PC-9 (cell line): ENCODE measurements at regions not wholly inside any gene's neighbourhood (a gene's known extent, or its start where the extent isn't known, plus 50 kb on each side); places are given as distances from the start of the nearest gene placed in this dataset.

Experiments
- BruUV-seq: library from RNA; stranded (reverse); fragments of 400-500 nt; replicated peaks from 2 replicates; lab custom pipeline; 2021; lab: Mats Ljungman, UMichigan
- CTCF ChIA-PET: fragments of 300-600 bp; sonication (Branson Sonifier 250); formaldehyde crosslinking; loops from one replicate; lab custom pipeline; 2022; ENCODE audit warnings: antibody characterized with exemption; lab: Charles Lee
- POLR2A ChIA-PET: fragments of 300-600 bp; sonication (Branson Sonifier 250); formaldehyde crosslinking; loops from one replicate; lab custom pipeline; 2022; ENCODE audit warnings: antibody characterized with exemption; ENCODE audit not compliant: unreplicated experiment; lab: Charles Lee
- DNase-seq, 2 experiments: peaks; one replicate each; pipeline versions ENCODE4 v3.0.0 to v3.0.0-alpha.2; 2015 to 2022; ENCODE audit warnings: mixed read lengths in 1 of 2
- H2AFZ ChIP-seq: fragments of 200-600 bp; sonication (generic); 2 replicates; pipeline ENCODE4 v1.8.1; 2017; ENCODE audit warnings: antibody characterized with exemption
- H3F3A ChIP-seq: fragments of 200-600 bp; sonication (generic); 2 replicates; pipeline ENCODE4 v1.8.1; 2017; ENCODE audit warnings: antibody characterized with exemption, mild to moderate bottlenecking, low read depth; ENCODE audit not compliant: insufficient read depth
- H3K27ac ChIP-seq: fragments of 200-600 bp; sonication (generic); 2 replicates; pipeline ENCODE4 v1.6.1; 2016; ENCODE audit warnings: mixed run types
- H3K27me3 ChIP-seq: fragments of 200-600 bp; sonication (generic); 2 replicates; pipeline ENCODE4 v1.6.1; 2016; ENCODE audit warnings: low read depth, mixed run types; ENCODE audit not compliant: insufficient read depth
- H3K36me3 ChIP-seq: fragments of 200-600 bp; sonication (generic); 2 replicates; pipeline ENCODE4 v1.6.1; 2016; ENCODE audit warnings: low read depth, mixed run types
- H3K4me1 ChIP-seq: fragments of 200-600 bp; sonication (generic); replicated peaks from 2 replicates; pipeline ENCODE4 v1.6.1; 2016; ENCODE audit warnings: mixed run types; ENCODE audit not compliant: insufficient read depth
- H3K4me2 ChIP-seq: fragments of 200-600 bp; sonication (generic); 2 replicates; pipeline ENCODE4 v1.6.1; 2017; ENCODE audit warnings: mixed run types
- H3K4me3 ChIP-seq: fragments of 200-600 bp; sonication (generic); 2 replicates; pipeline ENCODE4 v1.6.1; 2016; ENCODE audit warnings: mixed run types
- H3K79me2 ChIP-seq: fragments of 200-600 bp; sonication (generic); 2 replicates; pipeline ENCODE4 v1.6.1; 2017; ENCODE audit warnings: low read depth, mixed run types
- H3K9me2 ChIP-seq: fragments of 200-600 bp; sonication (generic); 2 replicates; pipeline ENCODE4 v1.8.1; 2017; ENCODE audit warnings: mild to moderate bottlenecking; ENCODE audit not compliant: insufficient read depth
- H3K9me3 ChIP-seq: fragments of 200-600 bp; sonication (generic); 2 replicates; pipeline ENCODE4 v1.8.1; 2016; ENCODE audit warnings: low read depth; ENCODE audit not compliant: insufficient read depth
- H4K20me1 ChIP-seq: fragments of 200-600 bp; sonication (generic); 2 replicates; pipeline ENCODE4 v1.8.1; 2017; ENCODE audit not compliant: insufficient read depth
- CTCF ChIP-seq: fragments of 200-600 bp; sonication (generic); conservative IDR thresholded peaks from 2 replicates; pipeline ENCODE4 v1.6.1; 2017; ENCODE audit warnings: mixed run types, antibody characterized with exemption, mild to moderate bottlenecking, moderate library complexity
- EZH2 ChIP-seq: fragments of 200-600 bp; sonication (generic); IDR thresholded peaks from 2 replicates; pipeline ENCODE4 v1.8.0; 2017; ENCODE audit warnings: antibody characterized with exemption, low read depth
- intact Hi-C: fragments of 100-400 bp; cut with micrococcal nuclease; formaldehyde crosslinking; loops from one replicate; pipeline ENCODE4 v1.10.0; 2022; ENCODE audit not compliant: unreplicated experiment

- CTCF ChIA-PET: no interaction called here
- H3K36me3 ChIP-seq: no peaks in the 10 kb centered on the region
- intact Hi-C loops: no loop called here
- H3K27me3 ChIP-seq: no peaks in the 10 kb centered on the region
- no peaks in the 10 kb centered on the region for H3K79me2 ChIP-seq
- no peaks in the 10 kb centered on the region for H4K20me1 ChIP-seq
- no peaks in the 10 kb centered on the region for H3F3A ChIP-seq
- no peak overlapping the region for H3K27ac ChIP-seq
- no peaks in the 10 kb centered on the region for H3K9me2 ChIP-seq
- DNase-seq: no peak
- POLR2A ChIA-PET: no interaction called here
- H2AFZ ChIP-seq: no peak overlapping the region
- no peak overlapping the region for H3K4me3 ChIP-seq
- no peak for TF ChIP-seq EZH2
- TF ChIP-seq CTCF: no peak
- no peaks in the 10 kb centered on the region for H3K4me1 ChIP-seq
- no TSS peak for BruUV-seq
- no peaks in the 10 kb centered on the region for H3K9me3 ChIP-seq
- H3K4me2 ChIP-seq: no peak overlapping the region
Observed at GRCh38 chr6:164379795-164380194, 929.6 kb downstream of the C6orf118 start.

- no peaks in the 10 kb centered on the region for H3K4me1 ChIP-seq
- H3K79me2 ChIP-seq: no peaks in the 10 kb centered on the region
- POLR2A ChIA-PET: no interaction called here
- no peaks in the 10 kb centered on the region for H3K9me2 ChIP-seq
- TF ChIP-seq CTCF: no peak
- TF ChIP-seq EZH2: no peak
- H3K4me2 ChIP-seq: no peak overlapping the region
- no peak overlapping the region for H3K4me3 ChIP-seq
- H3K9me3 ChIP-seq: no peaks in the 10 kb centered on the region
- no peaks in the 10 kb centered on the region for H3F3A ChIP-seq
- BruUV-seq: no TSS peak
- no peak overlapping the region for H3K27ac ChIP-seq
- CTCF ChIA-PET: no interaction called here
- intact Hi-C loops: no loop called here
- H2AFZ ChIP-seq: 0 out of 2 replicates have a peak overlapping the region, but pooled peaks have one; percentile 16
- H3K27me3 ChIP-seq: no peaks in the 10 kb centered on the region
- no peaks in the 10 kb centered on the region for H3K36me3 ChIP-seq
- DNase-seq: no peak
- H4K20me1 ChIP-seq: no peaks in the 10 kb centered on the region
Observed at GRCh38 chr6:164378330-164378729, 931.1 kb downstream of the C6orf118 start.

GRCh38 chr6:164377348-164377918, 932.0 kb downstream of the C6orf118 start:
- Histone ChIP-seq H2AFZ (no peak overlapping the region), H3K4me1 (no peaks in the 10 kb centered on the region), H3K9me3 (no peaks in the 10 kb centered on the region), H3K27ac (no peak overlapping the region), H3F3A (no peaks in the 10 kb centered on the region), H3K79me2 (no peaks in the 10 kb centered on the region), H3K27me3 (no peaks in the 10 kb centered on the region), H3K9me2 (no peaks in the 10 kb centered on the region), H3K36me3 (no peaks in the 10 kb centered on the region), H4K20me1 (no peaks in the 10 kb centered on the region), H3K4me2 (no peak overlapping the region), H3K4me3 (no peak overlapping the region)
- no peak for DNase-seq
- ChIA-PET POLR2A (no interaction called here), CTCF (no interaction called here)
- no TSS peak for BruUV-seq
- intact Hi-C loops: no loop called here
- TF ChIP-seq CTCF (no peak), EZH2 (no peak)
